HCT116 (cell line): ENCODE measurements at regions not wholly inside any gene's neighbourhood (a gene's known extent, or its start where the extent isn't known, plus 50 kb on each side); places are given as distances from the start of the nearest gene placed in this dataset.

ENCODE experiments used
- ATAC-seq: fragments of 200-7000 bp; cut with Tn5 transposase; 2 replicates; pipeline ENCODE4 v1.9.1; 2020; ENCODE audit warnings: mild to moderate bottlenecking, moderate library complexity
- BruUV-seq: library from RNA; stranded (reverse); fragments of 400-500 nt; replicated peaks from 2 replicates; lab custom pipeline; 2021; lab: Mats Ljungman, UMichigan
- CTCF ChIA-PET: fragments of 300-600 bp; sonication (Branson Sonifier 250); formaldehyde crosslinking; loops from one replicate; lab custom pipeline; 2021; ENCODE audit warnings: antibody characterized with exemption; lab: Charles Lee
- POLR2A ChIA-PET: fragments of 300-600, 350-600 bp; sonication (Branson Sonifier 250); formaldehyde crosslinking; loops from one replicate; lab custom pipeline; 2021; ENCODE audit warnings: antibody characterized with exemption; lab: Charles Lee
- RAD21 ChIA-PET, 2 experiments: fragments of 300-600 bp; sonication (Branson Sonifier 250); formaldehyde crosslinking; loops; one replicate each; lab custom pipeline; 2023; ENCODE audit warnings: low total read pairs in 2 of 2; ENCODE audit not compliant: uncharacterized antibody in 2 of 2, unreplicated experiment in 2 of 2, low non-redundant PET in 1 of 2; lab: Charles Lee
- DNase-seq: peaks from one replicate; pipeline ENCODE4 v3.0.0-alpha.2; 2010; ENCODE audit warnings: low read depth, low spot score
- H2AFZ ChIP-seq: fragments of 200-600 bp; shearing (Covaris generic), sonication (generic); 2 replicates; pipeline ENCODE4 v1.6.1; 2017; ENCODE audit warnings: low read depth, mixed run types, mixed read lengths, antibody characterized with exemption, low read length; ENCODE audit not compliant: poor library complexity, severe bottlenecking
- H3K27ac ChIP-seq: 2 replicates; pipeline ENCODE4 v1.5.1; 2012; ENCODE audit warnings: low read depth, low read length
- H3K27me3 ChIP-seq: fragments of 200-600 bp; sonication (generic); 2 replicates; pipeline ENCODE4 v1.6.1; 2016; ENCODE audit warnings: mixed run types, low read length, mixed read lengths; ENCODE audit not compliant: insufficient read depth
- H3K36me3 ChIP-seq, 2 experiments: fragments of 200-500 bp in 1 of 2; fragments of 200-600 bp in 1 of 2; sonication (Bioruptor generic) in 1 of 2; sonication (generic) in 1 of 2; 2 replicates each; pipeline versions ENCODE4 v1.5.1 to v1.6.1; 2014 to 2016; ENCODE audit warnings: low read length in 2 of 2, inconsistent platforms in 1 of 2, mixed read lengths in 1 of 2, mixed run types in 1 of 2; ENCODE audit not compliant: insufficient read depth in 2 of 2, control insufficient read depth in 1 of 2
- H3K4me1 ChIP-seq, 2 experiments: fragments of 200-600 bp in 1 of 2; sonication (generic) in 1 of 2; 2 replicates each; pipeline versions ENCODE4 v1.5.1 to v1.6.1; 2012 to 2017; ENCODE audit warnings: low read length in 2 of 2, inconsistent platforms in 1 of 2, mild to moderate bottlenecking in 1 of 2, mixed read lengths in 1 of 2, mixed run types in 1 of 2, moderate library complexity in 1 of 2; ENCODE audit not compliant: insufficient read depth in 2 of 2, control insufficient read depth in 1 of 2
- H3K4me2 ChIP-seq: fragments of 200-600 bp; sonication (generic); 2 replicates; pipeline ENCODE4 v1.6.1; 2017; ENCODE audit warnings: mixed run types, low read length, mixed read lengths
- H3K4me3 ChIP-seq, 2 experiments: fragments of 200-600 bp in 1 of 2; sonication (generic) in 1 of 2; replicated peaks in 1 of 2; 2 replicates each; pipeline ENCODE4 v1.5.1; 2011 to 2016; ENCODE audit warnings: low read length in 2 of 2, control low read depth in 1 of 2, low read depth in 1 of 2, mild to moderate bottlenecking in 1 of 2, mixed read lengths in 1 of 2, mixed run types in 1 of 2
- H3K79me2 ChIP-seq: fragments of 200-600 bp; sonication (generic); 2 replicates; pipeline ENCODE4 v1.6.1; 2017; ENCODE audit warnings: mild to moderate bottlenecking, mixed run types, low read length, moderate library complexity, mixed read lengths; ENCODE audit not compliant: insufficient read depth
- H3K9ac ChIP-seq: fragments of 200-600 bp; sonication (generic); 2 replicates; pipeline ENCODE4 v1.6.1; 2016; ENCODE audit warnings: low read length, mixed read lengths
- H3K9me2 ChIP-seq: fragments of 200-600 bp; sonication (generic), shearing (Covaris generic); 2 replicates; pipeline ENCODE4 v1.6.1; 2017; ENCODE audit warnings: mixed run types, mild to moderate bottlenecking, moderate library complexity; ENCODE audit not compliant: insufficient read depth
- H3K9me3 ChIP-seq, 2 experiments: fragments of 200-500 bp in 1 of 2; fragments of 200-600 bp in 1 of 2; sonication (Bioruptor generic) in 1 of 2; sonication (generic) in 1 of 2; 2 replicates each; pipeline ENCODE4 v1.6.1; 2014 to 2017; ENCODE audit warnings: low read length in 2 of 2, mixed read lengths in 2 of 2, inconsistent platforms in 1 of 2, low read depth in 1 of 2, mild to moderate bottlenecking in 1 of 2, mixed run types in 1 of 2, moderate library complexity in 1 of 2; ENCODE audit not compliant: control insufficient read depth in 1 of 2, insufficient read depth in 1 of 2
- H4K20me1 ChIP-seq: fragments of 200-600 bp; sonication (generic), shearing (Covaris generic); 2 replicates; pipeline ENCODE4 v1.6.1; 2017; ENCODE audit warnings: mixed run types, mild to moderate bottlenecking, moderate library complexity; ENCODE audit not compliant: insufficient read depth
- CBX3 ChIP-seq: IDR thresholded peaks from 2 replicates; pipeline ENCODE4 v1.6.1; 2012; ENCODE audit warnings: low read depth
- CTCF ChIP-seq, 3 experiments: fragments of 200-600 bp in 1 of 3; sonication (generic) in 1 of 3; IDR thresholded peaks in 2 of 3; conservative IDR thresholded peaks in 1 of 3; 2 replicates each; pipeline ENCODE4 v1.5.1; 2012 to 2017; ENCODE audit warnings: low read depth in 2 of 3, low read length in 2 of 3, antibody characterized with exemption in 1 of 3, borderline replicate concordance in 1 of 3, control low read depth in 1 of 3, mild to moderate bottlenecking in 1 of 3, mixed read lengths in 1 of 3, mixed run types in 1 of 3, moderate library complexity in 1 of 3; ENCODE audit not compliant: insufficient read depth in 1 of 3
- EGR1 ChIP-seq: IDR thresholded peaks from 2 replicates; pipeline ENCODE4 v1.6.1; 2012; ENCODE audit warnings: low read depth
- ELF1 ChIP-seq: IDR thresholded peaks from 2 replicates; pipeline ENCODE4 v1.6.1; 2012; ENCODE audit warnings: low read depth, borderline replicate concordance
- EZH2 ChIP-seq: fragments of 200-600 bp; sonication (generic); IDR thresholded peaks from 2 replicates; pipeline ENCODE4 v1.6.1; 2017; ENCODE audit warnings: antibody characterized with exemption, mixed run types
- EZH2phosphoT487 ChIP-seq: fragments of 200-600 bp; IDR thresholded peaks from 2 replicates; pipeline ENCODE4 v1.6.1; 2018; ENCODE audit warnings: antibody characterized with exemption, borderline replicate concordance
- FOSL1 ChIP-seq: IDR thresholded peaks from 2 replicates; pipeline ENCODE4 v1.6.1; 2012; ENCODE audit warnings: low read depth
- JUND ChIP-seq: IDR thresholded peaks from 2 replicates; pipeline ENCODE4 v1.6.1; 2012
- POLR2A ChIP-seq: IDR thresholded peaks from 2 replicates; pipeline ENCODE4 v1.7.0; 2011; ENCODE audit warnings: borderline replicate concordance; ENCODE audit not compliant: insufficient read depth, insufficient read length; ENCODE audit errors: extremely low read depth
- POLR2AphosphoS5 ChIP-seq: IDR thresholded peaks from 2 replicates; pipeline ENCODE4 v1.6.1; 2011; ENCODE audit warnings: mild to moderate bottlenecking, low read depth, low read length, moderate library complexity
- SIN3A ChIP-seq: IDR thresholded peaks from 2 replicates; pipeline ENCODE4 v1.6.1; 2012; ENCODE audit warnings: low read depth
- SP1 ChIP-seq: IDR thresholded peaks from 2 replicates; pipeline ENCODE4 v1.6.1; 2012; ENCODE audit warnings: low read depth
- ZFX ChIP-seq: fragments of 450-650 bp; IDR thresholded peaks from 2 replicates; pipeline ENCODE4 v1.6.1; 2017
- ZNF274 ChIP-seq: fragments of 200-500 bp; sonication (Bioruptor generic); IDR thresholded peaks from 2 replicates; pipeline ENCODE4 v1.6.1; 2014; ENCODE audit warnings: mild to moderate bottlenecking, low read depth, low read length, inconsistent platforms
- intact Hi-C: fragments of 100-400 bp; cut with micrococcal nuclease; formaldehyde crosslinking; loops from 2 replicates; pipeline ENCODE4 v1.10.0; 2022

- TF ChIP-seq SIN3A = no peak
- no peak for TF ChIP-seq JUND
- TF ChIP-seq ZFX = no peak
- TF ChIP-seq SP1 = no peak
- TF ChIP-seq POLR2AphosphoS5 = no peak
- TF ChIP-seq EZH2phosphoT487 = no peak
- no peak for TF ChIP-seq CBX3
- no peak for TF ChIP-seq EGR1
- TF ChIP-seq CTCF (IDR thresholded peaks at IDR 0.05 in 2 of 3, conservative IDR thresholded peaks at IDR 0.05 in 1 of 3; ENCODE audit: borderline replicate concordance in 1 of 3, insufficient read depth in 1 of 3, low read depth in 2 of 3, low read length in 2 of 3) = no peak
- TF ChIP-seq ELF1 = no peak
- TF ChIP-seq FOSL1 = no peak
- no peak for TF ChIP-seq POLR2A
- TF ChIP-seq EZH2 = no peak
- no peak for TF ChIP-seq ZNF274
- Histone ChIP-seq H3K9me3 (no peaks in the 10 kb centered on the region), H3K27me3 (peaks cover 67% of the 10 kb centered on the region), H3K4me1 (no peaks in the 10 kb centered on the region), H3K9me2 (no peaks in the 10 kb centered on the region), H3K4me2 (no peak overlapping the region), H3K79me2 (no peaks in the 10 kb centered on the region), H2AFZ (no peak overlapping the region), H4K20me1 (no peaks in the 10 kb centered on the region), H3K4me3 (no peak overlapping the region), H3K36me3 (no peaks in the 10 kb centered on the region), H3K27ac (no peak overlapping the region), H3K9ac (no peak overlapping the region)
- RAD21 ChIA-PET = no interaction called here
- DNase-seq (no peak), ATAC-seq (no peak)
- POLR2A ChIA-PET = no interaction called here
- CTCF ChIA-PET = no interaction called here
- no TSS peak for BruUV-seq
- intact Hi-C loops = no loop called here
Observed at GRCh38 chr12:98123021-98123461, 392.3 kb upstream of the TMPO start.
